HEK293T (cell line): ENCODE measurements at regions not wholly inside any gene's neighbourhood (a gene's known extent, or its start where the extent isn't known, plus 50 kb on each side); places are given as distances from the start of the nearest gene placed in this dataset.

Experiments
- CTCF ChIA-PET: fragments of 350-600 bp; formaldehyde crosslinking; extraction: SDS; loops from one replicate; lab custom pipeline; 2021; ENCODE audit warnings: antibody characterized with exemption, inconsistent platforms; lab: Yijun Ruan, JAX
- POLR2A ChIA-PET: fragments of 350-600 bp; formaldehyde crosslinking; extraction: SDS; loops from one replicate; lab custom pipeline; 2020; ENCODE audit warnings: antibody characterized with exemption, inconsistent platforms; lab: Yijun Ruan, JAX
- DNase-seq: peaks from one replicate; pipeline ENCODE4 v3.0.0; 2012; ENCODE audit warnings: mixed read lengths; ENCODE audit errors: extremely low spot score
- ARNT ChIP-seq: fragments of 450-650 bp; IDR thresholded peaks from 2 replicates; pipeline ENCODE4 v1.6.1; 2017; ENCODE audit warnings: mild to moderate bottlenecking
- BHLHE40 ChIP-seq: fragments of 450-650 bp; IDR thresholded peaks from 2 replicates; pipeline ENCODE4 v1.6.1; 2016; ENCODE audit warnings: mild to moderate bottlenecking, moderate library complexity, borderline replicate concordance
- CTBP1 ChIP-seq: fragments of 450-650 bp; IDR thresholded peaks from 2 replicates; pipeline ENCODE4 v1.6.1; 2016; ENCODE audit warnings: borderline replicate concordance
- ELF4 ChIP-seq: fragments of 450-650 bp; IDR thresholded peaks from 2 replicates; pipeline ENCODE4 v1.6.1; 2017; ENCODE audit warnings: antibody characterized with exemption
- FOXA1 ChIP-seq: fragments of 450-650 bp; IDR thresholded peaks from 2 replicates; pipeline ENCODE4 v1.6.1; 2016; ENCODE audit warnings: mild to moderate bottlenecking
- FOXK2 ChIP-seq: fragments of 450-650 bp; IDR thresholded peaks from 2 replicates; pipeline ENCODE4 v1.6.1; 2016; ENCODE audit warnings: mild to moderate bottlenecking
- FOXM1 ChIP-seq: fragments of 450-650 bp; IDR thresholded peaks from 2 replicates; pipeline ENCODE4 v1.6.1; 2017; ENCODE audit warnings: mild to moderate bottlenecking, borderline replicate concordance
- HDGF ChIP-seq: fragments of 450-650 bp; IDR thresholded peaks from 2 replicates; pipeline ENCODE4 v1.6.1; 2017; ENCODE audit warnings: antibody characterized with exemption, borderline replicate concordance
- L3MBTL2 ChIP-seq: fragments of 450-650 bp; conservative IDR thresholded peaks from 2 replicates; pipeline ENCODE4 v1.6.1; 2016; ENCODE audit warnings: mild to moderate bottlenecking
- LEF1 ChIP-seq: fragments of 450-650 bp; IDR thresholded peaks from 2 replicates; pipeline ENCODE4 v1.6.1; 2017; ENCODE audit warnings: mild to moderate bottlenecking, borderline replicate concordance
- NFRKB ChIP-seq: fragments of 450-650 bp; IDR thresholded peaks from 2 replicates; pipeline ENCODE4 v1.6.1; 2016; ENCODE audit warnings: mild to moderate bottlenecking, moderate library complexity
- SP1 ChIP-seq: fragments of 450-650 bp; IDR thresholded peaks from 2 replicates; pipeline ENCODE4 v1.6.1; 2017
- SUZ12 ChIP-seq: fragments of 450-650 bp; IDR thresholded peaks from 2 replicates; pipeline ENCODE4 v1.6.1; 2016; ENCODE audit warnings: mild to moderate bottlenecking
- TARDBP ChIP-seq: fragments of 450-650 bp; IDR thresholded peaks from 2 replicates; pipeline ENCODE4 v1.6.1; 2016
- ZNF384 ChIP-seq: fragments of 450-650 bp; IDR thresholded peaks from 2 replicates; pipeline ENCODE4 v1.6.1; 2016
- TF ChIP-seq, protein P1 (sequence below): fragments of 450-650 bp; IDR thresholded peaks from 2 replicates; pipeline ENCODE4 v1.6.1; 2016

- POLR2A ChIA-PET = no interaction called here
- CTCF ChIA-PET = no interaction called here
- TF ChIP-seq SUZ12 (no peak), LEF1 (no peak), BHLHE40 (no peak), FOXM1 (no peak), ARNT (no peak), ZNF384 (no peak), L3MBTL2 (no peak)
- TF ChIP-seq, protein P1, sequence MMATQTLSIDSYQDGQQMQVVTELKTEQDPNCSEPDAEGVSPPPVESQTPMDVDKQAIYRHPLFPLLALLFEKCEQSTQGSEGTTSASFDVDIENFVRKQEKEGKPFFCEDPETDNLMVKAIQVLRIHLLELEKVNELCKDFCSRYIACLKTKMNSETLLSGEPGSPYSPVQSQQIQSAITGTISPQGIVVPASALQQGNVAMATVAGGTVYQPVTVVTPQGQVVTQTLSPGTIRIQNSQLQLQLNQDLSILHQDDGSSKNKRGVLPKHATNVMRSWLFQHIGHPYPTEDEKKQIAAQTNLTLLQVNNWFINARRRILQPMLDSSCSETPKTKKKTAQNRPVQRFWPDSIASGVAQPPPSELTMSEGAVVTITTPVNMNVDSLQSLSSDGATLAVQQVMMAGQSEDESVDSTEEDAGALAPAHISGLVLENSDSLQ = no peak
- DNase-seq = no peak
These were observed 67.7 kb upstream of the SMARCA2 start for GRCh38 chr9:1947438-1947837.

GRCh38 chr9:1948541-1948940 is 66.6 kb upstream of the SMARCA2 start:
- DNase-seq = no peak
- ChIA-PET CTCF (no interaction called here), POLR2A (no interaction called here)
- no peak for TF ChIP-seq SP1
- no peak for TF ChIP-seq TARDBP
- no peak for TF ChIP-seq CTBP1
- TF ChIP-seq BHLHE40 = no peak

DNA sequence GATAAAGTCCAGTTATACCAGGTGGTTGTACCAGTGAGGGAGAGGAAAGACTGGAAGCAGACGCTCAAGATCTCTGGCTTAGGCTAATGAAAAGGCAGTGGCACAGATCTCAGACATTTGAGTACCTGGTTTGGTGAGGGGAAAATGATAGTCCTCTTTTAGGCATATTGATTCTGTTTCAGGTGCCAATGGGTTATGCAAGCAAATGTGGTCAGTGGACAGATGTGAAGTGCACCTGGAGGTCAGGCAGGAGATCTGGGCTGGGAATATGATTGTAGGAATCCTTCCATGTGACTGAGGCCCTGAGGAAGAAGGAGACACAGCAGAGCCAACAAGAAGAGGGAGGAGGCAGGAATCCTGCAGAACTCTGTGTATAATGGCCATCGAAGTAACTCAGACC is 63.7 kb upstream of the SMARCA2 start:
- TF ChIP-seq L3MBTL2 (no peak), LEF1 (no peak), SUZ12 (no peak), ARNT (no peak), BHLHE40 (no peak), CTBP1 (no peak), ELF4 (no peak), SP1 (no peak), NFRKB (no peak), FOXK2 (no peak), FOXM1 (no peak), ZNF384 (no peak), TARDBP (no peak), FOXA1 (no peak), HDGF (no peak)
- TF ChIP-seq, protein P1 = no peak
- CTCF ChIA-PET = no interaction called here
- POLR2A ChIA-PET = no interaction called here
- DNase-seq = no peak

- DNase-seq = no peak
- POLR2A ChIA-PET = no interaction called here
- CTCF ChIA-PET = no interaction called here
- TF ChIP-seq BHLHE40 (no peak), SUZ12 (no peak), ELF4 (no peak), CTBP1 (no peak), SP1 (no peak), ZNF384 (no peak), FOXA1 (no peak), TARDBP (no peak), NFRKB (no peak), HDGF (no peak), L3MBTL2 (no peak), ARNT (no peak)
These were observed 63.1 kb upstream of the SMARCA2 start for GRCh38 chr9:1952001-1952400.

DNA sequence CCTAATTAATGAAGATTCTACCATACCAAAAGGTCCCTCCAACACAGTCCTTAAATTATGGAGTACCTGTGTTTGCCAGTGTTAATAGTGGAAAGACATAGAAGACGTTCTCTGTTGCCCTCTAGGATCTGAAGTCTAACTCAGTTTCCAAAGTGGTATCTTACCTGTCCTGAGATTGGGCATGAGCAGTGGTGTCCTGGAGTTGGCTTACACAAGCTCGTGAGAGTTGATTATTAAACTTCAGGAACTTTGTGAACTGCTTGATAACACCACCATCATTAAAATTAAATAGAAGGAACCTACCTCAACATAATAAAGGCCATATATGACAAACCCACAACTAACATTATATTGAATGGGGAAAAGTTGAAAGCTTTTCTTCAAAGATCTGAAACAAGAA is 60.9 kb upstream of the SMARCA2 start:
- POLR2A ChIA-PET = no interaction called here
- TF ChIP-seq ZNF384 (no peak), HDGF (no peak), SP1 (no peak), L3MBTL2 (no peak), FOXK2 (no peak), FOXA1 (no peak), FOXM1 (no peak), TARDBP (no peak), CTBP1 (no peak), SUZ12 (no peak), ARNT (no peak), BHLHE40 (no peak), LEF1 (no peak), ELF4 (no peak), NFRKB (no peak)
- TF ChIP-seq, protein P1 = no peak
- DNase-seq = no peak
- CTCF ChIA-PET = no interaction called here

- ChIA-PET CTCF (no interaction called here), POLR2A (no interaction called here)
- TF ChIP-seq LEF1 = no peak
- TF ChIP-seq CTBP1 = no peak
- no peak for TF ChIP-seq ZNF384
- TF ChIP-seq TARDBP = no peak
- TF ChIP-seq SP1 = no peak
- TF ChIP-seq, protein P1 = no peak
- TF ChIP-seq BHLHE40 = no peak
- TF ChIP-seq HDGF = no peak
- TF ChIP-seq FOXM1 = no peak
- no peak for TF ChIP-seq ARNT
- TF ChIP-seq FOXK2 = no peak
- no peak for TF ChIP-seq ELF4
- no peak for TF ChIP-seq NFRKB
- no peak for TF ChIP-seq L3MBTL2
- no peak for TF ChIP-seq SUZ12
- TF ChIP-seq FOXA1 = no peak
- DNase-seq = no peak
These were observed 58.2 kb upstream of the SMARCA2 start for GRCh38 chr9:1956958-1957357.
